DND-41 (cell line): ENCODE measurements at regions not wholly inside any gene's neighbourhood (a gene's known extent, or its start where the extent isn't known, plus 50 kb on each side); places are given as distances from the start of the nearest gene placed in this dataset.

Experiments
- ATAC-seq: fragments of 200-7000 bp; cut with Tn5 transposase; 3 replicates; pipeline ENCODE4 v1.9.1; 2021; ENCODE audit warnings: low read depth; ENCODE audit not compliant: insufficient read depth
- DNase-seq: peaks from one replicate; pipeline ENCODE4 v3.0.0-alpha.2; 2020
- H2AFZ ChIP-seq: 2 replicates; pipeline ENCODE4 v1.6.0; 2012; ENCODE audit warnings: low read depth, low read length
- H3K27ac ChIP-seq: 2 replicates; pipeline ENCODE4 v1.5.1; 2012; ENCODE audit warnings: low read length, inconsistent platforms
- H3K27me3 ChIP-seq: fragments of 200-600 bp; sonication (generic); 2 replicates; pipeline ENCODE4 v1.6.0; 2012; ENCODE audit warnings: low read length, mild to moderate bottlenecking, inconsistent platforms; ENCODE audit not compliant: insufficient read depth, poor library complexity
- H3K36me3 ChIP-seq: 2 replicates; pipeline ENCODE4 v1.5.1; 2012; ENCODE audit warnings: low read length, inconsistent platforms; ENCODE audit not compliant: insufficient read depth
- H3K4me1 ChIP-seq: 2 replicates; pipeline ENCODE4 v1.5.1; 2012; ENCODE audit warnings: mild to moderate bottlenecking, low read length; ENCODE audit not compliant: insufficient read depth
- H3K4me2 ChIP-seq: 2 replicates; pipeline ENCODE4 v1.6.0; 2012; ENCODE audit warnings: mild to moderate bottlenecking, moderate library complexity, low read length, inconsistent platforms; ENCODE audit not compliant: insufficient read depth
- H3K4me3 ChIP-seq, 2 experiments: fragments of 200-600 bp in 1 of 2; shearing (Covaris generic) in 1 of 2; 2 replicates each; pipeline ENCODE4 v1.5.1; 2012 to 2016; ENCODE audit warnings: inconsistent platforms in 2 of 2, low read length in 2 of 2, mild to moderate bottlenecking in 2 of 2, low read depth in 1 of 2, moderate library complexity in 1 of 2
- H3K79me2 ChIP-seq: 2 replicates; pipeline ENCODE4 v1.6.0; 2012; ENCODE audit warnings: low read length, inconsistent platforms; ENCODE audit not compliant: insufficient read depth
- H3K9ac ChIP-seq: 2 replicates; pipeline ENCODE4 v1.6.0; 2012; ENCODE audit warnings: low read depth, mild to moderate bottlenecking, inconsistent platforms, low read length, moderate library complexity
- H3K9me3 ChIP-seq: 2 replicates; pipeline ENCODE4 v1.5.1; 2012; ENCODE audit warnings: low read length, moderate library complexity, mild to moderate bottlenecking, inconsistent platforms; ENCODE audit not compliant: insufficient read depth, severe bottlenecking
- H4K20me1 ChIP-seq: 2 replicates; pipeline ENCODE4 v1.6.0; 2012; ENCODE audit warnings: low read length; ENCODE audit not compliant: insufficient read depth
- EZH2 ChIP-seq: IDR thresholded peaks from 3 replicates; pipeline ENCODE4 v1.6.1; 2012; ENCODE audit warnings: borderline replicate concordance, low read depth, mild to moderate bottlenecking, moderate library complexity, low read length, inconsistent platforms; ENCODE audit not compliant: severe bottlenecking
- TF ChIP-seq, protein P1 (sequence below): IDR thresholded peaks from 2 replicates; pipeline ENCODE4 v1.5.1; 2012; ENCODE audit warnings: borderline replicate concordance, low read length, moderate library complexity, mild to moderate bottlenecking; ENCODE audit not compliant: poor library complexity, severe bottlenecking; ENCODE audit errors: extremely low read depth

DNA sequence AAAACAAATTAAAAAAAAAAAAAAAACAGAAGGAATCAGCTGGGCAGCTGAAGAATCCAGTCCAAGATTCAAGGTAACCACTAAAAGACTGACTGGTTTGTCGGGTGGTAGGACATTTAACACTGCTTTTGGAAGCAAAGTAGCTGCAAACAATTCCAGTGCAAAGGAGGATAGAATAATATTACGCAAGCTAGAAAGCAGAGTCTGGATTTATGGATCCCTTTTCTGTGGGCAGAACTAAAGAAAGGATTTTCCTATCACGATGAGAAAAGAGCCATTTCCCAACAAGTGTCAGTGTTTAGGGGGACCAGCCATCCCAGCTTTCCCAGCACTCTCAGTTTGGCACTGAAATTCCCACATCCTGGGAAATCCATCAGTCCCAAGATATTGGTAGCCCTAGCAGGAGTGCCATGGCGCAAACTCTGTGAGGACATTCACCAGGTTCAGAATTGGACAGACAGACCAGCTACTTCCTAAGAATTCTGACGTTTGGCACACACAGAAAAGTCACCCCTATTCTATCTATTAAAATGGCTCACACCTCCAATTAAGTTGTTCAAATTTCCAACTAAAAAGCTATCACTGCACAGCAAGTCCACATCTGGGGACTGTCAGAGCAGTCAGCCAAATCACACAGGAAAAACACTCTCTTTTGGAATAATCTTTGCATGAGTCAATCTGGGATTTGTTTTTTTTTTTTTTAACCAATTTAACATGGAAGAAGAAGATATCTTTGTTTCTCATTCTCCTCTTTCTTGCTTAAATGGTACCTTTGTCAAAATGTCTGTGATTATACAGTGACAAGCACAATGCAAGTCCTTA lies 356.8 kb upstream of the ARID1B start:
- no peaks in the 10 kb centered on the region for H3K36me3 ChIP-seq
- H3K4me2 ChIP-seq: no peak overlapping the region
- no peak overlapping the region for H3K4me3 ChIP-seq
- no peak overlapping the region for H3K27ac ChIP-seq
- H4K20me1 ChIP-seq: no peaks in the 10 kb centered on the region
- TF ChIP-seq EZH2: no peak
- TF ChIP-seq, protein P1, sequence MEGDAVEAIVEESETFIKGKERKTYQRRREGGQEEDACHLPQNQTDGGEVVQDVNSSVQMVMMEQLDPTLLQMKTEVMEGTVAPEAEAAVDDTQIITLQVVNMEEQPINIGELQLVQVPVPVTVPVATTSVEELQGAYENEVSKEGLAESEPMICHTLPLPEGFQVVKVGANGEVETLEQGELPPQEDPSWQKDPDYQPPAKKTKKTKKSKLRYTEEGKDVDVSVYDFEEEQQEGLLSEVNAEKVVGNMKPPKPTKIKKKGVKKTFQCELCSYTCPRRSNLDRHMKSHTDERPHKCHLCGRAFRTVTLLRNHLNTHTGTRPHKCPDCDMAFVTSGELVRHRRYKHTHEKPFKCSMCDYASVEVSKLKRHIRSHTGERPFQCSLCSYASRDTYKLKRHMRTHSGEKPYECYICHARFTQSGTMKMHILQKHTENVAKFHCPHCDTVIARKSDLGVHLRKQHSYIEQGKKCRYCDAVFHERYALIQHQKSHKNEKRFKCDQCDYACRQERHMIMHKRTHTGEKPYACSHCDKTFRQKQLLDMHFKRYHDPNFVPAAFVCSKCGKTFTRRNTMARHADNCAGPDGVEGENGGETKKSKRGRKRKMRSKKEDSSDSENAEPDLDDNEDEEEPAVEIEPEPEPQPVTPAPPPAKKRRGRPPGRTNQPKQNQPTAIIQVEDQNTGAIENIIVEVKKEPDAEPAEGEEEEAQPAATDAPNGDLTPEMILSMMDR: no peak
- DNase-seq (no peak), ATAC-seq (no peak)
- H2AFZ ChIP-seq: no peak overlapping the region
- no peaks in the 10 kb centered on the region for H3K79me2 ChIP-seq
- no peak overlapping the region for H3K9ac ChIP-seq
- no peaks in the 10 kb centered on the region for H3K9me3 ChIP-seq
- H3K4me1 ChIP-seq: no peaks in the 10 kb centered on the region
- no peaks in the 10 kb centered on the region for H3K27me3 ChIP-seq

- H3K27me3 ChIP-seq: no peaks in the 10 kb centered on the region
- ATAC-seq (no peak), DNase-seq (no peak)
- no peaks in the 10 kb centered on the region for H3K79me2 ChIP-seq
- H2AFZ ChIP-seq: no peak overlapping the region
- H3K4me1 ChIP-seq: no peaks in the 10 kb centered on the region
- H3K27ac ChIP-seq: no peak overlapping the region
- H3K9me3 ChIP-seq: no peaks in the 10 kb centered on the region
- no peak for TF ChIP-seq EZH2
- TF ChIP-seq, protein P1: no peak
- H4K20me1 ChIP-seq: no peaks in the 10 kb centered on the region
- no peak overlapping the region for H3K4me3 ChIP-seq
- no peaks in the 10 kb centered on the region for H3K36me3 ChIP-seq
- H3K4me2 ChIP-seq: no peak overlapping the region
- no peak overlapping the region for H3K9ac ChIP-seq
Observed at GRCh38 chr6:156419594-156419993, 357.6 kb upstream of the ARID1B start.

GRCh38 chr6:156418253-156418652 lies 358.9 kb upstream of the ARID1B start:
- Histone ChIP-seq H3K79me2 (no peaks in the 10 kb centered on the region), H3K27me3 (no peaks in the 10 kb centered on the region), H3K4me1 (no peaks in the 10 kb centered on the region), H2AFZ (no peak overlapping the region), H3K9me3 (no peaks in the 10 kb centered on the region), H3K36me3 (no peaks in the 10 kb centered on the region), H3K27ac (no peak overlapping the region), H3K9ac (no peak overlapping the region), H4K20me1 (no peaks in the 10 kb centered on the region), H3K4me3 (no peak overlapping the region), H3K4me2 (no peak overlapping the region)
- DNase-seq: no peak
- no peak for ATAC-seq
- no peak for TF ChIP-seq EZH2
- TF ChIP-seq, protein P1: no peak
